HepG2 (cell line): ENCODE measurements at regions not wholly inside any gene's neighbourhood (a gene's known extent, or its start where the extent isn't known, plus 50 kb on each side); places are given as distances from the start of the nearest gene placed in this dataset.

Experiments used
- ATAC-seq: fragments of 200-7000 bp; cut with Tn5 transposase; 3 replicates; pipeline ENCODE4 v1.9.1; 2020; ENCODE audit warnings: mild to moderate bottlenecking, moderate library complexity
- BruUV-seq: library from RNA; stranded (reverse); fragments of 400-500 nt; replicated peaks from 2 replicates; lab custom pipeline; 2021; lab: Mats Ljungman, UMichigan
- CTCF ChIA-PET: fragments of 300-600 bp; formaldehyde crosslinking; extraction: SDS; loops from one replicate; lab custom pipeline; 2021; ENCODE audit warnings: low total read pairs, inconsistent platforms, low intra/inter-chr PET ratio; lab: Yijun Ruan, JAX
- POLR2A ChIA-PET: fragments of 350-600 bp; sonication (Branson Sonifier 250); formaldehyde crosslinking; loops from one replicate; lab custom pipeline; 2020; ENCODE audit warnings: antibody characterized with exemption, inconsistent platforms; lab: Yijun Ruan, JAX
- DNase-seq: peaks from one replicate; pipeline ENCODE4 v3.0.0-alpha.2; 2015; ENCODE audit warnings: low spot score
- FAIRE-seq: peaks from 3 replicates; lab custom pipeline; 2011; peaks lifted over from hg19 to GRCh38; lab: Jason Lieb, UNC
- H2AFZ ChIP-seq: one replicate; pipeline ENCODE4 v1.6.1; 2011; ENCODE audit warnings: low read length, inconsistent platforms
- H3K27ac ChIP-seq: fragments of 300-600 bp; 3 replicates; pipeline ENCODE4 v1.8.0; 2011; ENCODE audit warnings: mixed run types, mild to moderate bottlenecking, mixed read lengths, low read length, inconsistent platforms; ENCODE audit not compliant: insufficient read depth; ENCODE audit errors: extremely low read length
- H3K27me3 ChIP-seq, 2 experiments: fragments of 200-600 bp in 1 of 2; 2 replicates in 1 of 2; 3 replicates in 1 of 2; pipeline versions ENCODE4 v1.6.0 to v1.8.0; 2011; ENCODE audit warnings: low read length in 2 of 2, mild to moderate bottlenecking in 2 of 2, moderate library complexity in 2 of 2, inconsistent platforms in 1 of 2; ENCODE audit not compliant: insufficient read depth in 2 of 2, control insufficient read depth in 1 of 2
- H3K36me3 ChIP-seq, 2 experiments: fragments of 200-600 bp in 1 of 2; replicated peaks in 1 of 2; 2 replicates in 1 of 2; 3 replicates in 1 of 2; pipeline versions ENCODE4 v1.5.1 to v1.8.0; 2011; ENCODE audit warnings: low read length in 2 of 2, inconsistent platforms in 1 of 2; ENCODE audit not compliant: insufficient read depth in 2 of 2, control insufficient read depth in 1 of 2
- H3K4me1 ChIP-seq: 2 replicates; pipeline ENCODE4 v1.5.1; 2012; ENCODE audit warnings: low read length, inconsistent platforms; ENCODE audit not compliant: insufficient read depth
- H3K4me2 ChIP-seq: 2 replicates; pipeline ENCODE4 v1.6.0; 2011; ENCODE audit warnings: low read depth, low read length, inconsistent platforms
- H3K4me3 ChIP-seq, 3 experiments: fragments of 200-600 bp in 1 of 3; sonication (generic), shearing (Covaris generic) in 1 of 3; replicated peaks in 1 of 3; 2 replicates each; pipeline ENCODE4 v1.5.1; 2011 to 2016; ENCODE audit warnings: low read length in 3 of 3, inconsistent platforms in 2 of 3, low read depth in 2 of 3, mild to moderate bottlenecking in 2 of 3, control low read depth in 1 of 3, mixed read lengths in 1 of 3; ENCODE audit not compliant: insufficient read depth in 1 of 3
- H3K79me2 ChIP-seq: one replicate; pipeline ENCODE4 v1.6.1; 2011; ENCODE audit warnings: low read length, inconsistent platforms; ENCODE audit not compliant: insufficient read depth
- H3K9ac ChIP-seq: 2 replicates; pipeline ENCODE4 v1.6.0; 2011; ENCODE audit warnings: mild to moderate bottlenecking, low read depth, low read length, inconsistent platforms; ENCODE audit not compliant: insufficient read depth
- H3K9me3 ChIP-seq: 2 replicates; pipeline ENCODE4 v1.5.1; 2012; ENCODE audit warnings: mild to moderate bottlenecking, low read length
- H4K20me1 ChIP-seq: 2 replicates; pipeline ENCODE4 v1.6.0; 2011; ENCODE audit warnings: inconsistent platforms, mild to moderate bottlenecking, low read length, moderate library complexity; ENCODE audit not compliant: insufficient read depth
- AFF4 ChIP-seq: sonication (generic); formaldehyde crosslinking; IDR thresholded peaks from 2 replicates; pipeline ENCODE4 v1.4.0; 2020; ENCODE audit warnings: missing genetic modification reagents
- ARNTL ChIP-seq: sonication (generic); formaldehyde crosslinking; IDR thresholded peaks from 2 replicates; pipeline ENCODE4 v1.4.0; 2020; ENCODE audit warnings: mild to moderate bottlenecking, missing genetic modification reagents
- CHD4 ChIP-seq: fragments of 200-600 bp; sonication (generic); IDR thresholded peaks from 2 replicates; pipeline ENCODE4 v1.7.0; 2017; ENCODE audit warnings: mild to moderate bottlenecking, low read length, borderline replicate concordance
- KAT7 ChIP-seq: IDR thresholded peaks from 2 replicates; pipeline ENCODE4 v1.6.1; 2018; ENCODE audit warnings: borderline replicate concordance, missing compliant biosample characterization
- NRL ChIP-seq: sonication (generic); formaldehyde crosslinking; IDR thresholded peaks from 2 replicates; pipeline ENCODE4 v1.5.0; 2020; ENCODE audit warnings: missing genetic modification reagents, mild to moderate bottlenecking, moderate library complexity, borderline replicate concordance
- RELA ChIP-seq: sonication (generic); formaldehyde crosslinking; IDR thresholded peaks from 2 replicates; pipeline ENCODE4 v1.4.0; 2020; ENCODE audit warnings: missing genetic modification reagents
- TBL1XR1 ChIP-seq: fragments of 150-350 bp; IDR thresholded peaks from 2 replicates; pipeline ENCODE4 v1.6.1; 2014; ENCODE audit warnings: borderline replicate concordance, low read length; ENCODE audit not compliant: partially characterized antibody
- ZNF326 ChIP-seq: sonication (generic); formaldehyde crosslinking; IDR thresholded peaks from 2 replicates; pipeline ENCODE4 v1.4.0; 2020; ENCODE audit warnings: missing genetic modification reagents, borderline replicate concordance
- ZNF558 ChIP-seq: sonication (generic); formaldehyde crosslinking; IDR thresholded peaks from 2 replicates; pipeline ENCODE4 v1.9.0; 2022; ENCODE audit warnings: mild to moderate bottlenecking, missing genetic modification reagents, borderline replicate concordance
- ZNF777 ChIP-seq: sonication (generic); formaldehyde crosslinking; IDR thresholded peaks from 2 replicates; pipeline ENCODE4 v1.4.0; 2020; ENCODE audit warnings: missing genetic modification reagents
- WGBS: methylation state at CpG from one replicate; pipeline ENCODE4 v1.1.6; 2017; ENCODE audit warnings: low lambda C conversion rate; 5-methylcytosine and 5-hydroxymethylcytosine counted together
- in situ Hi-C: cut with HindIII; loops from 2 replicates; pipeline ENCODE4 v1.10.0; 2017; ENCODE audit warnings: low pct_unique_long_range_greater_than_20kb; ENCODE audit not compliant: extremely low pct_ligation_motif_present
- intact Hi-C: fragments of 100-400 bp; cut with micrococcal nuclease; formaldehyde crosslinking; loops from one replicate; pipeline ENCODE4 v1.10.0; 2022; ENCODE audit not compliant: unreplicated experiment
- TF ChIP-seq, protein P1 (sequence below): sonication (generic); formaldehyde crosslinking; IDR thresholded peaks from 2 replicates; pipeline ENCODE4 v1.4.0; 2020; ENCODE audit warnings: missing genetic modification reagents; ENCODE audit errors: not compliant biosample characterization
- TF ChIP-seq, protein P2 (sequence below): sonication (generic); formaldehyde crosslinking; IDR thresholded peaks from 2 replicates; pipeline ENCODE4 v1.8.1; 2023; ENCODE audit warnings: missing genetic modification reagents, inconsistent platforms, borderline replicate concordance
- TF ChIP-seq, protein P3 (sequence below), 2 experiments: fragments of 450-650 bp in 1 of 2; sonication (generic) in 1 of 2; formaldehyde crosslinking; IDR thresholded peaks; 2 replicates each; pipeline versions ENCODE4 v1.5.0 to v1.8.0; 2020 to 2022; ENCODE audit warnings: mild to moderate bottlenecking in 1 of 2, missing genetic modification reagents in 1 of 2

- Histone ChIP-seq H3K4me2 (no peak overlapping the region), H3K36me3 (no peaks in the 10 kb centered on the region), H3K27ac (no peak overlapping the region), H3K4me3 (no peak overlapping the region), H3K4me1 (no peaks in the 10 kb centered on the region), H3K9me3 (no peaks in the 10 kb centered on the region), H3K27me3 (no peaks in the 10 kb centered on the region), H2AFZ (no peak overlapping the region)
- in situ Hi-C loops (no loop called here), intact Hi-C loops (no loop called here)
- ATAC-seq (no peak), DNase-seq (no peak)
- TF ChIP-seq, protein P1, sequence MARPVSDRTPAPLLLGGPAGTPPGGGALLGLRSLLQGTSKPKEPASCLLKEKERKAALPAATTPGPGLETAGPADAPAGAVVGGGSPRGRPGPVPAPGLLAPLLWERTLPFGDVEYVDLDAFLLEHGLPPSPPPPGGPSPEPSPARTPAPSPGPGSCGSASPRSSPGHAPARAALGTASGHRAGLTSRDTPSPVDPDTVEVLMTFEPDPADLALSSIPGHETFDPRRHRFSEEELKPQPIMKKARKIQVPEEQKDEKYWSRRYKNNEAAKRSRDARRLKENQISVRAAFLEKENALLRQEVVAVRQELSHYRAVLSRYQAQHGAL = no peak
- TF ChIP-seq NRL (CRISPR knock-in tag) (no peak), ZNF777 (CRISPR knock-in tag) (no peak), KAT7 (CRISPR knock-in tag) (no peak), ZNF558 (CRISPR knock-in tag) (no peak), RELA (CRISPR knock-in tag) (no peak), AFF4 (CRISPR knock-in tag) (no peak), TBL1XR1 (no peak), CHD4 (no peak), ARNTL (CRISPR knock-in tag) (no peak), ZNF326 (no peak)
- TF ChIP-seq, protein P2, sequence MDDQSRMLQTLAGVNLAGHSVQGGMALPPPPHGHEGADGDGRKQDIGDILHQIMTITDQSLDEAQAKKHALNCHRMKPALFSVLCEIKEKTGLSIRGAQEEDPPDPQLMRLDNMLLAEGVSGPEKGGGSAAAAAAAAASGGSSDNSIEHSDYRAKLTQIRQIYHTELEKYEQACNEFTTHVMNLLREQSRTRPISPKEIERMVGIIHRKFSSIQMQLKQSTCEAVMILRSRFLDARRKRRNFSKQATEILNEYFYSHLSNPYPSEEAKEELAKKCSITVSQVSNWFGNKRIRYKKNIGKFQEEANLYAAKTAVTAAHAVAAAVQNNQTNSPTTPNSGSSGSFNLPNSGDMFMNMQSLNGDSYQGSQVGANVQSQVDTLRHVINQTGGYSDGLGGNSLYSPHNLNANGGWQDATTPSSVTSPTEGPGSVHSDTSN (CRISPR knock-in tag) = no peak
- TF ChIP-seq, protein P3, sequence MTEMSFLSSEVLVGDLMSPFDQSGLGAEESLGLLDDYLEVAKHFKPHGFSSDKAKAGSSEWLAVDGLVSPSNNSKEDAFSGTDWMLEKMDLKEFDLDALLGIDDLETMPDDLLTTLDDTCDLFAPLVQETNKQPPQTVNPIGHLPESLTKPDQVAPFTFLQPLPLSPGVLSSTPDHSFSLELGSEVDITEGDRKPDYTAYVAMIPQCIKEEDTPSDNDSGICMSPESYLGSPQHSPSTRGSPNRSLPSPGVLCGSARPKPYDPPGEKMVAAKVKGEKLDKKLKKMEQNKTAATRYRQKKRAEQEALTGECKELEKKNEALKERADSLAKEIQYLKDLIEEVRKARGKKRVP (CRISPR knock-in tag; IDR thresholded peaks at IDR 0.05) = no peak
- TF ChIP-seq, all 625 proteins: peak for 0
- Histone ChIP-seq H3K79me2 (no peaks in the 10 kb centered on the region), H4K20me1 (no peaks in the 10 kb centered on the region), H3K9ac (no peak overlapping the region)
- CTCF ChIA-PET = no interaction called here
- POLR2A ChIA-PET = no interaction called here
- 86% methylated on average over 2 of the region's 2 CpGs for WGBS
- BruUV-seq = no TSS peak
- no peak for FAIRE-seq
These were observed 220.0 kb upstream of the ARHGEF26 start for GRCh38 chr3:153901152-153901551.
